T-helper 1 cell treated with Interleukin-12 subunit alpha and Interleukin-12 subunit beta and Interleukin-4 antibody, amounts not matched to agents 30 μg/mL and 1 μg/mL, for 36 hours (primary cell): ENCODE measurements at regions not wholly inside any gene's neighbourhood (a gene's known extent, or its start where the extent isn't known, plus 50 kb on each side); places are given as distances from the start of the nearest gene placed in this dataset.

Source experiments
- H3K27ac Mint-ChIP-seq: one replicate; pipeline ENCODE4 v1.8.0; 2021; ENCODE audit warnings: mild to moderate bottlenecking, mixed read lengths
- H3K27me3 Mint-ChIP-seq: one replicate; pipeline ENCODE4 v1.8.0; 2021; ENCODE audit warnings: low read depth, mixed read lengths
- H3K36me3 Mint-ChIP-seq: one replicate; pipeline ENCODE4 v1.8.0; 2021; ENCODE audit warnings: low read depth, mixed read lengths
- H3K4me1 Mint-ChIP-seq: one replicate; pipeline ENCODE4 v1.8.0; 2021; ENCODE audit warnings: low read depth, mixed read lengths
- H3K4me3 Mint-ChIP-seq: one replicate; pipeline ENCODE4 v1.8.0; 2021; ENCODE audit warnings: mild to moderate bottlenecking, moderate library complexity, mixed read lengths
- H3K9me3 Mint-ChIP-seq: one replicate; pipeline ENCODE4 v1.8.0; 2021; ENCODE audit warnings: mixed read lengths

- Mint-ChIP-seq H3K4me3 (no peak overlapping the region), H3K27me3 (peaks cover 39% of the 10 kb centered on the region), H3K36me3 (no peaks in the 10 kb centered on the region), H3K4me1 (peaks cover 5% of the 10 kb centered on the region), H3K9me3 (no peaks in the 10 kb centered on the region), H3K27ac (no peak overlapping the region)
Observed at GRCh38 chr1:11338284-11338924, 65.4 kb downstream of the UBIAD1 start.

- no peaks in the 10 kb centered on the region for H3K9me3 Mint-ChIP-seq
- peaks cover 40% of the 10 kb centered on the region for H3K27me3 Mint-ChIP-seq
- peaks cover 5% of the 10 kb centered on the region for H3K4me1 Mint-ChIP-seq
- no peak overlapping the region for H3K4me3 Mint-ChIP-seq
- no peak overlapping the region for H3K27ac Mint-ChIP-seq
- no peaks in the 10 kb centered on the region for H3K36me3 Mint-ChIP-seq
Observed at GRCh38 chr1:11339346-11340232, 66.6 kb downstream of the UBIAD1 start.

GRCh38 chr1:11340233-11340632 lies 67.2 kb downstream of the UBIAD1 start:
- no peak overlapping the region for H3K27ac Mint-ChIP-seq
- no peaks in the 10 kb centered on the region for H3K36me3 Mint-ChIP-seq
- peaks cover 5% of the 10 kb centered on the region for H3K4me1 Mint-ChIP-seq
- peaks cover 40% of the 10 kb centered on the region for H3K27me3 Mint-ChIP-seq
- H3K4me3 Mint-ChIP-seq: no peak overlapping the region
- H3K9me3 Mint-ChIP-seq: no peaks in the 10 kb centered on the region

- H3K36me3 Mint-ChIP-seq: no peaks in the 10 kb centered on the region
- H3K4me1 Mint-ChIP-seq: peaks cover 5% of the 10 kb centered on the region
- no peaks in the 10 kb centered on the region for H3K9me3 Mint-ChIP-seq
- H3K27ac Mint-ChIP-seq: no peak overlapping the region
- H3K27me3 Mint-ChIP-seq: peaks cover 40% of the 10 kb centered on the region
- no peak overlapping the region for H3K4me3 Mint-ChIP-seq
Observed at GRCh38 chr1:11341901-11342552, 69.0 kb downstream of the UBIAD1 start.

- H3K27me3 Mint-ChIP-seq: peaks cover 40% of the 10 kb centered on the region
- no peaks in the 10 kb centered on the region for H3K9me3 Mint-ChIP-seq
- no peak overlapping the region for H3K4me3 Mint-ChIP-seq
- no peaks in the 10 kb centered on the region for H3K36me3 Mint-ChIP-seq
- no peak overlapping the region for H3K27ac Mint-ChIP-seq
- peaks cover 4% of the 10 kb centered on the region for H3K4me1 Mint-ChIP-seq
Observed at GRCh38 chr1:11342621-11343032, 69.6 kb downstream of the UBIAD1 start.

- no peak overlapping the region for H3K4me3 Mint-ChIP-seq
- peaks cover 16% of the 10 kb centered on the region for H3K27me3 Mint-ChIP-seq
- no peaks in the 10 kb centered on the region for H3K4me1 Mint-ChIP-seq
- peaks cover 20% of the 10 kb centered on the region for H3K9me3 Mint-ChIP-seq
- H3K27ac Mint-ChIP-seq: no peak overlapping the region
- no peaks in the 10 kb centered on the region for H3K36me3 Mint-ChIP-seq
Observed at GRCh38 chr1:11345971-11346715, 73.1 kb downstream of the UBIAD1 start.

- Mint-ChIP-seq H3K9me3 (peaks cover 25% of the 10 kb centered on the region), H3K27me3 (peaks cover 3% of the 10 kb centered on the region), H3K4me3 (no peak overlapping the region), H3K27ac (no peak overlapping the region), H3K4me1 (no peaks in the 10 kb centered on the region), H3K36me3 (no peaks in the 10 kb centered on the region)
Observed at GRCh38 chr1:11350265-11350664, 77.3 kb downstream of the UBIAD1 start.

GRCh38 chr1:11352058-11352715 lies 79.2 kb downstream of the UBIAD1 start:
- Mint-ChIP-seq H3K4me1 (no peaks in the 10 kb centered on the region), H3K27ac (no peak overlapping the region), H3K27me3 (peaks cover 7% of the 10 kb centered on the region), H3K36me3 (no peaks in the 10 kb centered on the region), H3K4me3 (no peak overlapping the region), H3K9me3 (peaks cover 25% of the 10 kb centered on the region)

- no peaks in the 10 kb centered on the region for H3K4me1 Mint-ChIP-seq
- no peak overlapping the region for H3K4me3 Mint-ChIP-seq
- peaks cover 7% of the 10 kb centered on the region for H3K27me3 Mint-ChIP-seq
- H3K9me3 Mint-ChIP-seq: peaks cover 25% of the 10 kb centered on the region
- H3K36me3 Mint-ChIP-seq: no peaks in the 10 kb centered on the region
- H3K27ac Mint-ChIP-seq: no peak overlapping the region
Observed at GRCh38 chr1:11352816-11353799, 80.1 kb downstream of the UBIAD1 start.

- H3K36me3 Mint-ChIP-seq: no peaks in the 10 kb centered on the region
- H3K9me3 Mint-ChIP-seq: peaks cover 12% of the 10 kb centered on the region
- peaks cover 7% of the 10 kb centered on the region for H3K27me3 Mint-ChIP-seq
- H3K27ac Mint-ChIP-seq: no peak overlapping the region
- H3K4me3 Mint-ChIP-seq: no peak overlapping the region
- no peaks in the 10 kb centered on the region for H3K4me1 Mint-ChIP-seq
Observed at GRCh38 chr1:11354893-11355553, 82.0 kb downstream of the UBIAD1 start.

- Mint-ChIP-seq H3K4me3 (no peak overlapping the region), H3K27me3 (peaks cover 7% of the 10 kb centered on the region), H3K9me3 (peaks cover 8% of the 10 kb centered on the region), H3K36me3 (no peaks in the 10 kb centered on the region), H3K27ac (no peak overlapping the region), H3K4me1 (no peaks in the 10 kb centered on the region)
Observed at GRCh38 chr1:11355559-11356475, 82.8 kb downstream of the UBIAD1 start.

GRCh38 chr1:11357276-11357675 lies 84.3 kb downstream of the UBIAD1 start:
- H3K4me3 Mint-ChIP-seq: no peak overlapping the region
- no peaks in the 10 kb centered on the region for H3K9me3 Mint-ChIP-seq
- peaks cover 4% of the 10 kb centered on the region for H3K27me3 Mint-ChIP-seq
- no peaks in the 10 kb centered on the region for H3K4me1 Mint-ChIP-seq
- H3K36me3 Mint-ChIP-seq: no peaks in the 10 kb centered on the region
- H3K27ac Mint-ChIP-seq: no peak overlapping the region
